Renal cortex interstitium (tissue), 11 donors: ENCODE measurements at regions not wholly inside any gene's neighbourhood (a gene's known extent, or its start where the extent isn't known, plus 50 kb on each side); places are given as distances from the start of the nearest gene placed in this dataset.

Experiments used
- DNase-seq, 11 donors: peaks; one replicate each; pipeline ENCODE4 v3.0.0-alpha.2; 2013; ENCODE audit warnings: low read depth in 9 of 11, low spot score in 4 of 11; ENCODE audit errors: extremely low read depth in 1 of 11

DNA sequence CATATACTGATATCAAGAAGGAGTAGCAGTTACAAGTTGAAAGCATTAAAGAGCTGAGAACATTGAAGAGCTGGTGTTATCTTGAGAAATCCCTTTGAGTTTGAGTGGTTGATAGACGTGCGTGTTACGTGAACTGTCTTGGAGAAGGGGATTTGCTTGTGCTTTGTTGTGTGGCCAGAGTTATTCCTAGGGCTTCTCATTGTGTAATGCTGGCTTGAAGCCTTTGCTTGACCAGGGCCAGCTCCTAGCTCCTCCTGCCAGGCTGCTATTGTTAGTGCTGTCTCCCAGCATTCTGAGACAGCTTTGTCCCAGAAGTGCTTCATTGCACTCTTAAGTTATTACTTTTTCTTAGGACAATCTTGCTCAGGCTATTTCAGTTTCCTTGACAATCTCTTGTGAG lies 116.2 kb upstream of the KCNK2 start:
- no peak for DNase-seq

DNA sequence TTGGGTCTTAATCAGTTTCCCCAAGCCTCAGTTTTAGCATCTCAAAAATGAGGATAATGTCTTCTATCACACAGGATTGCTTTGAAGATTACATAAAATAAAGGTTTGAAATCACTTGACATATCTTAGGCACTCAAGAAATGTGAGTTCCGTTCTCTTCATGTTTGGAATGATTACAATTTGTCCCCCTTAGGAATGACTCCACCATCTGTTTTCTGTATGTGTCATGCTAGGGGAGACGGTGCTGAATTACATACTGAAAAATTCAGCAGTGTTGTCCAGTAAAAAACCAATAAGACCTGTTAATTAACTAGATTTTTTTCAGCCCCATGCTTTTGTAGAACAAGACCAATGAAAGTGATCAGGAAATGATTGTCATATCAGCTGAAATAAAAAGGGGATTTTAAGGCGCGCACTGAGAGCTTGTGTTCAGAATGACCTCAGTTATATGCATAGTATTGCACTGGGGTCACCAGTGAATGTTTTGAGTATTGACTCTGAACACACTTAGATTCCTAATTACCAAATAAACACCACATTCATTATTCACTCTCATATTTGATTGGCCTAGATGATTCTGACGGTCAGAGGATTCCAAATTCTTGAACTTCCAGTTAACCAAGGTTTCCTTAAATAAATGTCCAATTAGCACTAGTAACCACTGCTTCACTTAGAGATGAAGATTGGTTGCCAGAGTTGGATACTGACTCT lies 114.5 kb upstream of the KCNK2 start:
- no peak for DNase-seq

DNA sequence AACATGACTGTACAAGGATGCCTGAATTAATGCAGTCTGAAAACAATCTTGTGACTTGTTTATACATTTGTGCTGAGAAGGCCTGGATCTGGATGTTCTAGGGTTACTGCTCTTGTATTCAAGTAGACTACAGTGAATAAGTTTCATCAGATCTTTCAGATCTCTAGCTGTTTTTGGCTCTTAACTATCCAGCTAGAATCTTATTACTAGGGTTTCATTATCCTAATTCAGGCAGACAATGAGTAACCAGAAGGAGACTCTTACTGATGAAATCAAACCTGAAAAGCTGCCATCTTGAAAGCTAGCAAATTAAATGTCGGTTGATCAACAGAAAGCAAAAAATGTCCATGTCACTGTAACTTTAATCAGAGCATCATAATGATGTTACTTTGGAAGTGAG lies 112.5 kb upstream of the KCNK2 start:
- DNase-seq: no peak

DNA sequence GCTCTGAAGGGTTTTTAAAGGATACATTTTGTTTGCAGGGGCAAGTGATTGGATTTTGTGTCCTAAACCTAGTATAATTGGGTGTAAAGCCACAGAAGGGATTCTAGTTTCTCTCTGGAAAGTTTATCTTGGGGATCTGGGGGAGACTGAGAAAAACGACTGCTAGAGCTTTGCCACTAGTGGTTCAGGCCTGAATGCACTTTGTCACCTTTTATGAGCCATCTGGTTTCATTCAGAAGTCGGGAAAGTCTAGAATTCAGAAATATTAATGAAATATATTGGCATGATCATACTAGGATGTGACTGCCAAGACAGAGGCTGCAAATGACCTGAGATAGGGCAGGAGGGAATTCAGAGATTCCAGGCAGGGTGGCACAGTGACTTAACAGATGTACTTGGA lies 111.5 kb upstream of the KCNK2 start:
- DNase-seq: no peak

DNA sequence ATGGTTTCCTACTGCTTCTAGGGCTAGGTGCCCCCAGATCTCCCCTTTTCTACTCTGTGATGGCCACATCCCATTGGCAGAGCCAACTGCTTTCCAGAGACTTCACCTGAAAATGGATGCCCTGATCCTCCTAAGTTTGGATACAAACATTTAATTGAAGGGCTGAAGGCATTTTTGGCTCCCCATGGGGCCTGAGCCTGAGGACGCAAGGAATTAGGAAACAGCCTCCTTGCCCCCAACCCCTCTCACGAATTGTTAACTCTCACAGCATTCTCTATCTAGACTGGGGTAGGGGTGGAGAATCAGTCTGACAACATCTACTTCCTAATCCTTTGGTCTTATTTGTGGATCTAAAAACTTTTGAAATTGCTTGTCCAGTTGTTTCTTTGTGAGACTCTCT lies 108.5 kb upstream of the KCNK2 start:
- no peak for DNase-seq

DNA sequence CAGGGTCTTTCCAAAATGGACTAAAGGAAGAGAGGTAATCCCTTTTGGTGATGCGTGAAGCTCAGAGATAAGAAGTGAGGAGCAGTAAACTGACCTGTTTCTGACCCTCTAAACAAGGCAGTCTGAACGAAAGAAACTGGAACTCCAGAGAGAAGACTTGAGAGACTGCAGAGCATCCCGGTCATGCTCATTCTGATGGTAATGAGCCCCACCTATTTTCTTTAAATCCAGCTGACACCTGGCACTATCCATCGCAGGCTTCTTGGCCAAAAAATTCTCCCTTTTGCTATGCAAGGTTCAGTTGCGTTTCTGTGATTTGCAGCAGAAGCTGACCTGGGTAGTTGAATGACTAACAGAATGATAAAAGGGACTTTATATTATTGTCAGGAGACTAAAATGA lies 105.9 kb upstream of the KCNK2 start:
- DNase-seq: no peak

DNA sequence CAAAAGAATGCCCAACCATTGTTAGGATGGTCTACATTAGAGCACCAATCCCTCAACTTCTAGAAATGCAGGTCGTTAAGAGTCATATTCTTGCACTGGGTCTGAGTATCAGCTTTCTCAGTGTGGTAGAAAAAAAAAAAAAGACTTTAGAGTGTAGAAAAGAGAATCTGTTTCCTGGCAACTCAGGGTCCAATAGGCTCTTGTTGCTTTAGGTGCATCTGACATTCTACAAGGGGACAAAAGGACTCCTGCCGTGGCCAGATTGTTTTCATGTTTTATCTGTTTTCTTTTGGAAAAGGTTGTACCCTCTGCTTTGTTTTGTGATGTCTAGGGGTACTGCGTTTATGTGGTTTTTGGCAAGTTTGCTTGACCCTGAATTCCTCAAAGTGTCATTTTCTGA lies 105.4 kb upstream of the KCNK2 start:
- DNase-seq: no peak

DNA sequence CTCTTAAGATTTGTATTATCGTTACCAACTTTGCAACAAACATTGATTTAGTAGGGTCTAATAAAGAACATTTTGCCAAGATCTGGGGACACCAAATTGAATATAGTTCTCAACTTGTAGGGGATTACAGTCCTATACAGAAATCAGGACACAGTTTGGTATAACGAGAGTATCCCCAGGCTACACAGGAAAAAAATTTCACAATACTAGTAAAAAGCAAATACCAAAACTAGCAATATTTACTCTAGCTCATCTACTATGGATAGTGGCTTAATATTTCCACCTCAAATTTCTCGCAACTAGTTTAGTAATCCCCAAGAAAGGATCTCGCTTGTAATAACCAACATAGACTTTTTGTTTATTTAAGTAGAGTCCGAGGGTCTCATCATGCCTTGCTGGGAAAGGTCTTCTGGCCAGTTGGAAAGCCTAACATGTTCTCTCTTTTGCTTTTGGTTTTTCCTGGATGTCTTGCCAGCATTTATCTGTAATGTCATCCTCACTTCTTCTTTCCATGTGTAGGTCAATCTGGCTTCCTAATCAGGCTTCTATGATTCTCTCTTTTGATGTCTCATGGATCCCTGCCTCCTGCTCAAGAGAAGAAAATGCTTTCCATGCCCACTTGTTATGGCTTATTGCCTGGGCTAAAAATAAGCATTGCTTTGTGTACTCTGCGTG lies 104.7 kb upstream of the KCNK2 start:
- no peak for DNase-seq

DNA sequence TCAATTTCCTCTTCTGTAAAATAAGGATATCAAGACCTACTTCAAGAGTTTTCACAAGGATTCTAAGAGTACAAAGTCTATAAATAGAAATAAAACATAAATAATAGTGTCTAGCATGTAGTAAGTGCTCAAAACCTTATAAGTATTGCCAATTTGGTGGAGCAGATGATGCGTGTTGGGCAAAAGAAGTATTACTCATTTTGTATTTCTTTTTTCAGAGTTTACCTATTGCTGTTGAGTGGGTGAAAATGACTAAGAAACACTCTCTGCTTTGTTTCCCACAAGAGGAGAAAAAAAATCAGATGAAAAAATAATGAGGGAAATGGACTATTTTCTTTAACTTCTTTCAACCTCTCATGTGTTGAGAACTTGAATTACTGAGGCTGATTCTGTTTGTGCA lies 103.3 kb upstream of the KCNK2 start:
- no peak for DNase-seq

DNA sequence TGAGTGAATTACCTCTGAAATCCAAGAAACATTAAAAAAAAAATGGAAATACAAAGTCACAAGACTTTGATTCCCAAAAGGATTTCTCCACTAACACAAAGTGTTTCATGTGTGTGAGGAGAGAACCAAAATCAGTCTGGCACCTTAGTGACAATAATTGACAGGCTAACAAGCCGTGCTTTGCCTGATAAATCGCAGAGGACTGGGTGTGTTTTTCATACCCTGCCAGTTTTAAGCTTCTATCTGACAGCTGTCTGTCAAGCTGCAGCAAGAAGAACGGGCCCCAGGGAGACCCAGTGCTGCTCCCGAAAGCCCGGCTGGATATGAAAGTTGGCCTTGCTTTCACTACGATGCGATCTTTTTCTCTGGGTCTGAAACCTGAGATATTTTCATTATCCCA lies 101.6 kb upstream of the KCNK2 start:
- no peak for DNase-seq

DNA sequence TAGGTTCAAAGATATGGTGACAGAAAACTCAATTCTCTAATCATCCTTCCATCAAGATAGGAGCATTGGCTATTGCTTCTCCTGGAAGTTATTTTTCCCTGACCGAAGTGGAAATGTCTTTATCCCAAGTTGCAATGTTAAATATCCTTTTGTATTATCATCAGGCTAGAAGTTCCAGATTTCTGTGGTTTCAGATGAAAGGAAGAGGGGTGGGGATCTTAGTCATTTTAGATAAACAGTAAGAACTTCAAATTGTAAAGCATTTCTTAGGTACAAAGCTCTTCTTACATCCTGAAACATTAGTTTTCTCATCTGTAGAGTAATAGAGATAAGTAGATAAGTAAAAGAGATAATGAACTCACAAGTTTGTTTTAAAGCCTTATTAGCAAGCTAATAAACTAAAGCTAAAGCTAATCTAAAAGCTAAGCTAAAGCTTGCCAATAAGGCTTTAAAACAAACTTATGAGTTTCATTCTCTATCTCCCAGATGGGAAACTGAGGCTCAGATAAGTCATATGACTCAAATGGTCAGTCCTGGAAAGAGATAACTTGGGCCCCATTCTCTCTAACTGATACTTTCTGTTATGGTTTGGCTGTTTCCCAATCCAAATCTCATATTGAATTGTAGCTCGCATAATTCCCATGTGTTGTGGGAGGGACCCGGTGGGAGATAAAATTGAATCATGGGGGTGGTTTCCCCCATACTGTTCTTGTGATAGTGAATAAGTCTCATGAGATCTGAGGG lies 99.2 kb upstream of the KCNK2 start:
- no peak for DNase-seq

DNA sequence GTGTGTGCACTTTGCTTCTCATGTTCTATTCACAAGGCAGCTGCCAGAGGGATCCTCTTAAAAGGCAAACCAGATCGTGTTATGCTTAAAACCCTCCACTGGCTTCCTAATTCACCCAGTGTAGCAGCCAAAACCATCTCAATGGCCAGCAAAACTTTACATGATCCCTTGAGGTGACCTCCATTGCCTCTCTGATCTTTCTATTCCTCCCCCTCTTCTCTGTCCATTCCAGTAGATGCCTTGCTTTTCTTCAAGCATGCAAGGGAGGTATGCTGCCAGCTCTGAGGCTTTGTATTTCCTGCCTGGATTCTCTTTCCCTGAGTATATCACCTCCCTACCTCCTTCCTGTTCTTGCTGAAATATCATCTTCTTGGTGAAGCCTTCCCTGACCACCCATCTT lies 93.2 kb upstream of the KCNK2 start:
- peak in 3 of 11 donors; percentile 1 to 14 (median 6) for DNase-seq

DNA sequence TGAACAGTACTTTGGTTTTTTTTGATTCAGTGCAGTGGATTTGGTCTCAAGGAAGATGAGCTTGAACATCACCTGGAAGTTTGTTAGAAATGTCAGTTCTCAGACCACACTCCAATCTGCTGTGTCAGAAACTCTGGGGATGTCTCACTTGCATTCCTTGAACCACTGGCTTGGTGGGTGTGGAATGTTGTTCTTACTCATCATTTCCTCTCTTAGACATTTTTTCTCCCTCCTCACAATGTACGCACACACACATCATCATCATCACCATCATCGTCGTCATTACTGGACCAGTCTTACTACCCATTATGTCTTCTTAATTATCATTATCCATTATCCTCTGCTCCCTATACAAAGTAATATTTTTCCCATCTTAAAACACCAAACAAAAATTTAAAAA lies 91.9 kb upstream of the KCNK2 start:
- no peak for DNase-seq

DNA sequence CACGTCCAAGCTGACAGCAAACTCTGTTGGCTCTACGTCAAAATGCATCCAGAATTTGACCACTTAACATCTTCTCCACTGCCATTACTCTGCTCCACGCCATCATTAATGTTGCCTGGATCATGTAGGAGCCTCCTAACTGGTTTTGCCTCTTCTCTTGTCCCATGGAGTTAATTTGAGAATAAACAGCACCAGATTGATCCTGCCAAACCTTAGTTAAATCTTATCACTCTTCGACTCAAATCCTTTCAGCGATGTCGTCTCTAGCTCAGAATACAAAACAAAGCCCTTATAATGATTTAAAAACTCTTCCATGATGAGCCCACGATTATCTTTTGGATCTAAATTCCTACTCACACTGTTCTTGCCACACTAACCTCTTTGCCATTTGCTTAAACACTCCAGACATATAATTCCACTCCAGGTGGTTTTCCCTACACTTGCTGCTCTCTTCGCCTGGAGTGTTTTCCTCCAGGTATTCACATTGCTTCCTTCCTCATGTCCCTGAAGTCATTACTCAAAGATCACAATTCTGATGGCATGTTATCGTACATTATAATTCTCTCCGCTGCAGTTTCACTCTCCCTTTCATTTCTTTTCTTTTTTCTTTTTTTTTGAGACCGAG lies 90.7 kb upstream of the KCNK2 start:
- DNase-seq: no peak

DNA sequence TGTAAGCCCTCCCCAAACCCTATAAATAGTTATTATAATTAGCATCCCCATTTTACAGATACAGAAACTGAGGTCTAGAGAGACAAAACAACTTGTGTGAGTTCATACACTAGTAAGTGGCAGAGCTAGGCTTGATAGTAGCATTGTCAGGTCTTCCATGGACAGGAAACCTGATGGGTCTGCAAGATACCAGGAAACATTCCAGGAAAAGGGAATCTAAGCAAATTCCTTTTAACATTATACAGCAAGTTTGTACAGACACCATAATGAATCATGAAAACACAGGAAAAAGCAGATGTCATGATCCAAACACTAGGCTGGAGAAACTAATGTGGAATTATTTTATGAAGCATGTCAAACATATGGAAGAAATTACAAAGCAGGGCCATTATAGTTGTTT lies 89.1 kb upstream of the KCNK2 start:
- DNase-seq: no peak

DNA sequence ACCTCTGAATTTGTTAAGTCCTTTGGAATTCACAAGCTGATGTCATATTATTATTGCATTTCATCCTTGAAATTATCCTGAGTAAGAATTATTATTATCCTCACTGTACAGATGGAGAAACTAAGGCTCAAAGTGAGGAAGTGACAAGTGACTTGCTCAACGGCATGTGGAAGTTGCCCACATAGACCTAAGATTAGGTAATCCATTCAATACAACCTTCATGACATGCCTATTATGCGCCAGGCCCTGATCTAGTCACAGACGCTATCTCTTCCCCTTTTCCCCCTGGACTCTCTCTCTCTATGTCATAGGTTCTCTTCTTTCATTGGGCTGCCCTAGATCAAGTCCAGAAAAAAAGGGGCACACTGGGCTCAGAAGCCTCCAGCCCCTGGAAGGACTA lies 84.9 kb upstream of the KCNK2 start:
- no peak for DNase-seq

DNA sequence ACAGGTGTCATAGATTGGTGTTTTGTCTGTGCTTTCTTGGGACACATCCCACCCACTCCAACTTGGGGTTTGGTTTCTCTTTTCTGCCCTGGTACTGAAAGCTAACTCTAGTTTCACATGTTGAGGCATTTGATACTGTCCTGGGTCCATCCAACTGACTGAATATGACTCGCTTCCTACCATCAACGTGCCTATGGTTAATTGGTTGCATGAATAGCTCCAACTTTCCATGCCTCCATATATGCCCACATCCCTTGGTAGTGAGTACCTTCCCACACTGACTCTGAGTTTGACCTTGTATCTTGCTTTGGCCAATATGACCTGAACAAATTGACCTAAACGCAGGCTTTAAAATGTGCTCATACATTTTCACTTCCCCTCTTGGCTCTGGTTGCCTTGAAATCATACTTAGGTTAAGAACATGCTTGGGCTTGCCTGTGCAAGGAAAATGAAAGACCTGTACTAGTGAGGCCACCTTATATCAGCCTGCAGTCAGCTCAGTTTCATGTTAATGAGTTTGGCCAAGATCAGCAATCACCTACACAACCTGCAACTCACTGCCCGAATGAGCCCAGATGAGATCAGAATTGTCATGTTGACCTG lies 81.0 kb upstream of the KCNK2 start:
- no peak for DNase-seq

DNA sequence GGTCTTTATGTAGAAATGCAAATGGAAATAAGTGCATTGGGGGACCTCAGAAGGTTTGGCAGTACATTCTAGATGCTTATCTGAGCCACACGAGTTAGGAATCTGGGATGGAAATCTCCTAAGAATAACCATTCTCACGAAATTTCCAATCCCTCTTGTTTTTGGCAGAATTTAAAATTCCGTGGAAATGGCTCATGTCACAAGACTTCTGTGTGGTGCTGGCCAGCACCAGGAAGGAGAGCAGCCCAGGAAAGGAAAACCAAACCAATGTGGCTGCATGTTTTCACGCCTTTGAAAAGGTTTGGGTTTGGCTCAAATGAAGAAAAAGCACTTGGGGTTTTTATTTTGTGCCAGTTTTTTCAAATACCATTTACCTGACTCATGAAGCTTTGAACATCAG lies 80.1 kb upstream of the KCNK2 start:
- DNase-seq: no peak

DNA sequence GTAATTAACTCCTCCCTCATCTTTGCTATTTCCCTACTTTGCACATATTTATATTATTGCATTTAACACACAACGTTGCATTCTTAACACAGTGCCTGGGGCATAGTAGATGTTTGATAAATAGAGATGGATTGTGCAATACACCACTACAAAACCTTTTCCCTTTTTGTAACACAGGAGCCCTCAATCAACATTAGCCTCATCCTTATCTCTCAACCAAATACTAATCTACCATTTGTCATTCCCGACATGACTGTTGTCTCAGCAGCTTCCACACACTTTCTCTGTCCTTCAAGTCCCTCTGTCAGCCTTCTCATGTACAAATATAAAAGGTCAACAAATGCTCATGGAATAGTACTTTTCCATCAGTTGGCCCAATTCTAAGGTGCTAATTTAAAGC lies 78.9 kb upstream of the KCNK2 start:
- no peak for DNase-seq
